Dermis microvascular lymphatic vessel endothelial cell (primary cell): ENCODE measurements at regions not wholly inside any gene's neighbourhood (a gene's known extent, or its start where the extent isn't known, plus 50 kb on each side); places are given as distances from the start of the nearest gene placed in this dataset.
A peak's percentile ranks its signal among the peaks of the same experiment; 100 is the strongest.

ENCODE experiments used
- DNase-seq, 2 donors: peaks; one replicate each; pipeline versions ENCODE4 v3.0.0 to v3.0.0-alpha.2; 2010; ENCODE audit warnings: low read depth in 2 of 2

GRCh38 chr7:41910940-41911600 is 208.2 kb upstream of the INHBA start:
- DNase-seq, result no peak

GRCh38 chr7:41907444-41907843 is 204.6 kb upstream of the INHBA start:
- DNase-seq, result no peak

- no peak for DNase-seq
Measured at GRCh38 chr7:41900532-41900931, 197.6 kb upstream of the INHBA start.

GRCh38 chr7:41899823-41900433 is 197.0 kb upstream of the INHBA start:
- no peak for DNase-seq

GRCh38 chr7:41893656-41894055 is 190.8 kb upstream of the INHBA start:
- DNase-seq, result no peak

- no peak for DNase-seq
Measured at GRCh38 chr7:41892356-41893100, 189.6 kb upstream of the INHBA start.

GRCh38 chr7:41891950-41892349 is 189.1 kb upstream of the INHBA start:
- DNase-seq, result no peak

GRCh38 chr7:41890631-41891274 is 187.9 kb upstream of the INHBA start:
- no peak for DNase-seq

- no peak for DNase-seq
Measured at GRCh38 chr7:41889472-41889871, 186.6 kb upstream of the INHBA start.

GRCh38 chr7:41889040-41889439 is 186.2 kb upstream of the INHBA start:
- DNase-seq, result no peak

- no peak for DNase-seq
Measured at GRCh38 chr7:41887416-41887815, 184.5 kb upstream of the INHBA start.

- no peak for DNase-seq
Measured at GRCh38 chr7:41886901-41887311, 184.0 kb upstream of the INHBA start.

GRCh38 chr7:41886262-41886900 is 183.5 kb upstream of the INHBA start:
- DNase-seq, result no peak

GRCh38 chr7:41885748-41886147 is 182.9 kb upstream of the INHBA start:
- no peak for DNase-seq

GRCh38 chr7:41885078-41885477 is 182.2 kb upstream of the INHBA start:
- no peak for DNase-seq

- DNase-seq, result no peak
Measured at GRCh38 chr7:41882745-41883420, 180.0 kb upstream of the INHBA start.

- no peak for DNase-seq
Measured at GRCh38 chr7:41882256-41882655, 179.4 kb upstream of the INHBA start.

- DNase-seq, result peak in 1 of 2 donors; percentile 5
Measured at GRCh38 chr7:41881331-41882130, 178.6 kb upstream of the INHBA start.

- DNase-seq, result no peak
Measured at GRCh38 chr7:41880107-41880506, 177.2 kb upstream of the INHBA start.

- no peak for DNase-seq
Measured at GRCh38 chr7:41879403-41879802, 176.5 kb upstream of the INHBA start.
